GM06990 (cell line): ENCODE measurements at regions not wholly inside any gene's neighbourhood (a gene's known extent, or its start where the extent isn't known, plus 50 kb on each side); places are given as distances from the start of the nearest gene placed in this dataset.

Experiments
- DNase-seq: peaks from one replicate; pipeline ENCODE4 v3.0.0-alpha.2; 2011; ENCODE audit not compliant: insufficient read length; ENCODE audit errors: extremely low read depth
- H3K27me3 ChIP-seq: replicated peaks from 2 replicates; pipeline ENCODE4 v1.6.0; 2011; ENCODE audit warnings: low read length; ENCODE audit not compliant: control insufficient read depth, insufficient read depth
- H3K36me3 ChIP-seq: 2 replicates; pipeline ENCODE4 v1.5.1; 2011; ENCODE audit warnings: low read length; ENCODE audit not compliant: control insufficient read depth, insufficient read depth
- H3K4me3 ChIP-seq: replicated peaks from 2 replicates; pipeline ENCODE4 v1.5.1; 2011; ENCODE audit warnings: low read depth, mild to moderate bottlenecking, control low read depth, low read length
- CTCF ChIP-seq: IDR thresholded peaks from 2 replicates; pipeline ENCODE4 v1.5.1; 2011; ENCODE audit warnings: low read length, control low read depth, mild to moderate bottlenecking, inconsistent platforms; ENCODE audit not compliant: insufficient read depth, poor library complexity, severe bottlenecking

- no peaks in the 10 kb centered on the region for H3K36me3 ChIP-seq
- TF ChIP-seq CTCF, result no peak
- no peaks in the 10 kb centered on the region for H3K27me3 ChIP-seq
Measured at GRCh38 chr12:131357920-131358319, 353.0 kb upstream of the SFSWAP start.

GRCh38 chr12:131362291-131363211, 348.3 kb upstream of the SFSWAP start:
- no peak for DNase-seq
- no peaks in the 10 kb centered on the region for H3K36me3 ChIP-seq
- no peak for TF ChIP-seq CTCF
- H3K27me3 ChIP-seq, result no peaks in the 10 kb centered on the region
- H3K4me3 ChIP-seq, result no peak overlapping the region

More at GRCh38 chr12:131357920-131358319, 353.0 kb upstream of the SFSWAP start:
- DNase-seq, result no peak
- H3K4me3 ChIP-seq, result no peak overlapping the region

- Histone ChIP-seq H3K4me3 (no peak overlapping the region), H3K27me3 (no peaks in the 10 kb centered on the region)
Measured at GRCh38 chr12:131363393-131363792, 347.5 kb upstream of the SFSWAP start.

GRCh38 chr12:131363841-131364495, 346.9 kb upstream of the SFSWAP start:
- no peak for TF ChIP-seq CTCF
- H3K36me3 ChIP-seq, result no peaks in the 10 kb centered on the region
- no peak for DNase-seq
- H3K27me3 ChIP-seq, result no peaks in the 10 kb centered on the region
- no peak overlapping the region for H3K4me3 ChIP-seq

More at GRCh38 chr12:131363393-131363792, 347.5 kb upstream of the SFSWAP start:
- TF ChIP-seq CTCF, result no peak
- DNase-seq, result no peak
- H3K36me3 ChIP-seq, result no peaks in the 10 kb centered on the region

GRCh38 chr12:131364903-131365820, 345.7 kb upstream of the SFSWAP start:
- TF ChIP-seq CTCF, result no peak
- Histone ChIP-seq H3K27me3 (no peaks in the 10 kb centered on the region), H3K4me3 (no peak overlapping the region), H3K36me3 (no peaks in the 10 kb centered on the region)
- no peak for DNase-seq
